NCI-H2081 (cell line): ENCODE measurements at regions not wholly inside any gene's neighbourhood (a gene's known extent, or its start where the extent isn't known, plus 50 kb on each side); places are given as distances from the start of the nearest gene placed in this dataset.
A peak's percentile ranks its signal among the peaks of the same experiment; 100 is the strongest.

ENCODE experiments used
- DNase-seq, 2 experiments: peaks; one replicate each; lab custom pipeline; 2025; lab: John Stamatoyannopoulos, UW

DNA sequence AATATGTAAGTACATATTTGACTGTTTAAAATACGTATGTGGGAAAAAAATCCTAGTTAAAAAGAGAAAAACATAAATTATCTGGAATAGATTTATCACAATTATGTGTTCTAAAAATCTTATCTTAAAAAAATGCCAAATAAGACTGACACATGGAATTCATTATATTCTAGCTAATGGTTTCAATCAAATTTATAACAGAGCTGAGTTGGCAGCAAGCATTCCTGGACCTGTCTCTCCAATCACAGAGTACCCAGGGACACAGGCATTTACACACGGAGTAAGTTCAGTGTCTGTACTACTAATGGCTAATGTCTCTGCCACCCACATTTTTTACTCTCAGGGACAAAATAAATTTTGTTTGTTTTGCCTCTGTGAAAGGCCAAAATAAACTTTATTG is 122.3 kb downstream of the RPS12 start:
- DNase-seq: no peak

- peak; percentile 82 to 84 for DNase-seq
Measured at GRCh38 chr6:132937466-132937906, 123.1 kb downstream of the RPS12 start.

- DNase-seq: no peak
Measured at GRCh38 chr6:132948889-132949288, 134.5 kb downstream of the RPS12 start.

- no peak for DNase-seq
Measured at GRCh38 chr6:132950566-132950965, 136.2 kb downstream of the RPS12 start.

- DNase-seq: no peak
Measured at GRCh38 chr6:132952031-132952867, 137.9 kb downstream of the RPS12 start.

DNA sequence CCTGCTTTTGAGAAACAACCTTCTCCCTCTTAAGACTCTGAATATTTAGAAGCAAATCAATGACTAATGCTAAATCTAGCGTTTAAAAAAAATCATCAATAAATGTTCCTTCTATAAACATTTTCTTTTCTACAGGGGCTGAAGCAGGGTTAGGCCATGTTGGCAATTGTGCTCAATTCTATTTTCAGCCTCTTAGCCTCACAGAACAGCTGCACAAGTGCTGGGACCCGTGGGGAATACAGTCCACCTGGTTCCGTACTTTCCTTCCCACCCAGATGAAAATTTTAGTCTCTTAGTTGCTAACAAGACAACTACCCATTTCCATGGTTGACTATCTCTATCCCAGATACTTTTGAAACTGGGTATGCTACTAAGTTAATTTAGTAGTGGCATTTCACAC is 138.6 kb downstream of the RPS12 start:
- DNase-seq: no peak

- DNase-seq: no peak
Measured at GRCh38 chr6:132954222-132954621, 139.9 kb downstream of the RPS12 start.

DNA sequence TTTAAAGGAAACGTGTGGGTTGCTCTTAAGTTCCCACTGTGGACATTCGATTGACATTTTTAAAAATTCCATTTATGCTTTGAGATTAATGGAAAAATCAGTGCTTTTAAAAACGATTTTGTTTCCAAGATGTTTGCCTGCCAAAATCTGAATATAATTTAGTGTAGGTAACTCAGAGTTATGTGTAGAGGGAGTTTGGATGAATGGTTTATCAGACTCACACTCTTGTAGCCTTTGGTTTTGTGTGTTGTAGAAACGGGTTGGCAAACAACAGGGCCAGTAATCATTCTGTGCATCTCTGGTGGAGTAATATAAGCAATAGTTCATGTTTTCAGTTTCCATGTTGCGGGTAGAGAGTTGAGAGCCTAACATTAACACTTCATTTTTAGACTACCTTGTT is 140.6 kb downstream of the RPS12 start:
- no peak for DNase-seq

GRCh38 chr6:132959639-132960326 is 145.4 kb downstream of the RPS12 start:
- no peak for DNase-seq

DNA sequence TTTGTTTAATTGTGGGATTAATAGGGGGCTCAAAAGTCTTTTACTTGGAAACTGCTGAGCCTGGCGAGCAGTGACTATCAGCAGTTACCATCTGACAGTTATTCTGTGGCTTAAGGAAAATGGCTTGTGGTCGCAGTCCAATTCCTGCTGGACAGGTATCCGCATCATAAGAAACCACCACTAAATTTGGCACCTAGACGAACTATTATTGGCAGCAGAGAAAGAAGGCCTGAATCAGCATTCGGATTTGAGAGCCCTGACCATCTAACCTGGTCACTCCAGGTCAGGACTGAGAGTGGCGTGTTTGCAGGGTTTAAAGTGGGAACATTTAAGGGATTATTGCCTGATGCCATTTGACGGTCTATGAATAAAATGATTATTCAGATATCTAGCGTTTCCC is 146.4 kb downstream of the RPS12 start:
- no peak for DNase-seq

GRCh38 chr6:132961122-132961521 is 146.8 kb downstream of the RPS12 start:
- DNase-seq: no peak

DNA sequence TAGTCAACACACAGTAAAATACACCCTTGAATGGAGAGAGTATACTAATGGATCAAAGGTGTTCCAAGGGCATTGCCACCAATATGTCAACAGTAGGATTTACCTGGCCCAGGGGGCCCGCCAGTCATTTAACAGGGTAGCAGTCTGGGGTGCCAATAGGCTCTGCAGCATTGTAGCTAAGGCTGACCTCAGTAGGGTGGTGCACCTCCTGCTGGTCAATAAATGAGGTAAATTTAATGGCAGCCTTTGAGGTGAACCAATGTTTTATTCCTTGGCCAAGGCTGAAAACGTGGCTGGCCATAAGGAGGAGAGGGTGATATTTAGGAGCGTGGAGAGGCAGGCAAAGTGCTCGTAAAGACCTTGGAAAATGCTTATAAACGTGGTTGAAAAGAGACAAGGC is 147.2 kb downstream of the RPS12 start:
- no peak for DNase-seq

GRCh38 chr6:132962936-132963868 is 148.8 kb downstream of the RPS12 start:
- DNase-seq: peak; percentile 69 to 81

DNA sequence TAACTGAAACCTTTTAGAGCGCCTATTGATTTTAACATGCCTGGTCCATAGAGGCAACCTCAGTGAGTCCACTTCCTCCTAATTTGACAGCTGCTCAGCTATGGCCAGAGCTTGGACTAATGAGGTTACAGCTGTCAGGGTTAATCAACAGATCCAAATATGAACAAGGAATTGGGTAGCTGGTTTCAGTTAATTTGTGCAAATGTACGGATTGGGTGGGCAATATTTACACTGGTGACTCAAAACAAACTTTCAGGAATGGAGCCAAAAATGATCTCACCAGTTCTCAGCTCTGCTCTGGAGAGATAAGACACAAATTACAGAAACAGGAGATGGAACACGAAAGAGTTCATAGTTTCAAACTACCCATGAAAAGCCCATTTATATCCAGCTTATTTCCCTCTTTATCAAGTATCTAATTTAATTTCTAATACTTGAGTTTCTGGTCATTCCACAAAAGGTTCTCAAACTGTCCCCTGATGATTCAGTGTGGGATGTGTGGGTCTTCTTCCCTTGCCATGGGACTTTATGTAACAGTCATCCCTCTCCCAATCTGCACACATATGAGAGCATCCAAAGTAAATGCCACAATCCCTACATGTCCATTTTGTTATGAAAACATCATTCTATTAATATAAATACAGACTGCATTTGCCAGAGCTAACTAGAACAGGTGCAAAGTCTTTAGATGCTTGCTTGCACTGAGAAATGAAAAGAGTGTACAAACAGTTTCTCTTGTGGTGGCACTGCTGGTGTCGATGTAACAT is 149.9 kb downstream of the RPS12 start:
- peak; percentile 43 to 82 for DNase-seq

GRCh38 chr6:132964868-132965382 is 150.6 kb downstream of the RPS12 start:
- peak; percentile 22 to 53 for DNase-seq

GRCh38 chr6:132967871-132968270 is 153.5 kb downstream of the RPS12 start:
- DNase-seq: no peak

GRCh38 chr6:132968419-132968950 is 154.1 kb downstream of the RPS12 start:
- DNase-seq: no peak

- DNase-seq: no peak
Measured at GRCh38 chr6:132969196-132969595, 154.8 kb downstream of the RPS12 start.

DNA sequence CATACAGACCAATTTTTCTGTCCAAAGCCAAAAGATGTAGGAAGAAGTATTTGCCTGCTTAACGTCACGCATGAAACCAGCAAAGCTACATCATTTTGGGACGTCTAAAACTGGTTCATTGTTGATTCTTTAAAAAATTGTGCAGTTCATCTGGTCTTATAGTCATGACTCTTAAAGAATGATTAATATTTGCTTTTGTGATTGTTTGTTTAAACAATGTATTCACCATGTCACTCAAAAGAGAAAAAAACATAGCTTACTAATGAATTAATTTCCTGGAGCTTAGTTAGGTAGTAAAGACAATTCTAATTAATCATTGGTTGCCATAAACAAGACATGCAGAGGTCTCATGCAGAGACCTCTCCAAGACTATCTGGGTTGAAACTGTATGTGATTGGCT is 157.3 kb downstream of the RPS12 start:
- no peak for DNase-seq

DNA sequence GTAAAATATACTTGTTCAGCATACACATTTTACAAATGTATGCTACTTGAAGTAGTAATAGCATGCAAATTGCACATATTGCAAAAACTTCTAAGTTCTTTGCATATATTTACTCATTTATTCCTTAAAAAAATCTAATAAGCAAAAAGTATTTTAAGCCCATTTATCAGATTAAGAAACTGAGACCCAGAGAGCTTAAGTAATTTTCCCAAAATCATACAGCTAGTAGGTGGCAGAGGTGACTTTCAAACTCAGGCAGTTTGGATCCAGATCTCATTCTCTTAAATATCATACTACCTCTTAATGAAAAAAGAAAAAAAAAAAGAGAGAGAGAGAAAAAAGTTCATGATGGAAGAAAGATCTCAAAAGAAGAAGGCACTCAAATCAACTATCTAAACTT is 157.9 kb downstream of the RPS12 start:
- DNase-seq: no peak

DNA sequence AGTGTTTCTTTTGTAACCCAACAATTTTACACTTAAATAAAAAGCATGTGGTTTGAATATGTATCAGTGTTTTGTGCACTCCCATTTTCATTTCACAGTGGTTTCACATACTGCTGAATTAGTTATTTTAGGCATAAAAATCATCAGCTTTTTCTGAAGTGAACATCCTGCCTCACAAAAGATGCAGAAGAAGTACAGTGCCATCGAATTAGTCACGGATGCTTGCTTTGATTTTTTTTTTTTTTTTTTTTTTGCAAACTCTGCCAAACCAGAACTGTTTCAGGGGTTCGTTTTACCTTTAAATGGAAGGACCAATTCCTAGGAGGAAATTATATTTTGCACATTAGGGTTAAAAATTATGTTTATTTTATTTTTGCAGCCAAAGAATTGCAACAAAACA is 158.6 kb downstream of the RPS12 start:
- DNase-seq: no peak
